SK-N-SH treated with all-trans-retinoic acid at 6 μM for 48 hours (cell line): ENCODE measurements at regions not wholly inside any gene's neighbourhood (a gene's known extent, or its start where the extent isn't known, plus 50 kb on each side); places are given as distances from the start of the nearest gene placed in this dataset.
A peak's percentile ranks its signal among the peaks of the same experiment; 100 is the strongest.

Experiments
- ATAC-seq: fragments of 200-7000 bp; cut with Tn5 transposase; 3 replicates; pipeline ENCODE4 v1.9.1; 2020; ENCODE audit warnings: mild to moderate bottlenecking, moderate library complexity
- ARNTL ChIP-seq: fragments of 450-650 bp; formaldehyde crosslinking; IDR thresholded peaks from 2 replicates; pipeline ENCODE4 v1.5.0; 2020; ENCODE audit warnings: low read depth, mild to moderate bottlenecking, moderate library complexity, borderline replicate concordance
- BACH2 ChIP-seq: fragments of 250-450 bp; sonication (Bioruptor Pico); IDR thresholded peaks from 2 replicates; pipeline ENCODE4 v1.9.0; 2021; ENCODE audit warnings: mild to moderate bottlenecking, borderline replicate concordance
- CREB5 ChIP-seq: fragments of 250-450 bp; sonication (Bioruptor Pico); IDR thresholded peaks from 2 replicates; pipeline ENCODE4 v1.5.1; 2020; ENCODE audit warnings: low read depth, mild to moderate bottlenecking, moderate library complexity
- CSDC2 ChIP-seq: fragments of 250-450 bp; sonication (Bioruptor Pico); IDR thresholded peaks from 2 replicates; pipeline ENCODE4 v1.5.0; 2020; ENCODE audit warnings: mild to moderate bottlenecking, moderate library complexity
- CSRNP3 ChIP-seq: fragments of 250-450 bp; sonication (Bioruptor Pico); IDR thresholded peaks from 2 replicates; pipeline ENCODE4 v1.5.1; 2021; ENCODE audit warnings: mild to moderate bottlenecking, moderate library complexity
- ESRRG ChIP-seq: fragments of 250-450 bp; sonication (Bioruptor Pico); IDR thresholded peaks from 2 replicates; pipeline ENCODE4 v1.6.1; 2021; ENCODE audit warnings: mild to moderate bottlenecking
- GLIS3 ChIP-seq: fragments of 250-450 bp; sonication (Bioruptor Pico); IDR thresholded peaks from 2 replicates; pipeline ENCODE4 v1.5.0; 2020; ENCODE audit warnings: mild to moderate bottlenecking, moderate library complexity
- ISL1 ChIP-seq: fragments of 250-450 bp; sonication (Bioruptor Pico); IDR thresholded peaks from 2 replicates; pipeline ENCODE4 v2.1.2; 2022; ENCODE audit warnings: mild to moderate bottlenecking, moderate library complexity
- PATZ1 ChIP-seq: fragments of 250-450 bp; sonication (Bioruptor Pico); IDR thresholded peaks from 2 replicates; pipeline ENCODE4 v1.8.0; 2020; ENCODE audit warnings: mild to moderate bottlenecking, moderate library complexity, borderline replicate concordance
- POU6F1 ChIP-seq: fragments of 250-450 bp; sonication (Bioruptor Pico); IDR thresholded peaks from 2 replicates; pipeline ENCODE4 v1.8.0; 2021; ENCODE audit warnings: low read depth, mild to moderate bottlenecking, moderate library complexity, borderline replicate concordance
- PPARA ChIP-seq: fragments of 250-450 bp; sonication (Bioruptor Pico); IDR thresholded peaks from 2 replicates; pipeline ENCODE4 v1.5.0; 2020; ENCODE audit warnings: mild to moderate bottlenecking, borderline replicate concordance
- RARB ChIP-seq: fragments of 250-450 bp; sonication (Bioruptor Pico); IDR thresholded peaks from 2 replicates; pipeline ENCODE4 v1.8.0; 2021; ENCODE audit warnings: mild to moderate bottlenecking, moderate library complexity
- SNAI2 ChIP-seq: fragments of 250-450 bp; sonication (Bioruptor Pico); IDR thresholded peaks from 2 replicates; pipeline ENCODE4 v1.5.0; 2020; ENCODE audit warnings: mild to moderate bottlenecking, moderate library complexity
- TCF4 ChIP-seq: fragments of 250-450 bp; sonication (Bioruptor Pico); IDR thresholded peaks from 2 replicates; pipeline ENCODE4 v1.8.0; 2021; ENCODE audit warnings: mild to moderate bottlenecking, moderate library complexity, borderline replicate concordance
- TOX ChIP-seq: fragments of 250-450 bp; sonication (Bioruptor Pico); IDR thresholded peaks from 2 replicates; pipeline ENCODE4 v1.8.0; 2021; ENCODE audit warnings: mild to moderate bottlenecking, moderate library complexity, borderline replicate concordance
- ZC3H10 ChIP-seq: fragments of 250-450 bp; sonication (Bioruptor Pico); IDR thresholded peaks from 2 replicates; pipeline ENCODE4 v1.5.1; 2021; ENCODE audit warnings: mild to moderate bottlenecking, moderate library complexity
- ZFP3 ChIP-seq: fragments of 250-450 bp; sonication (Bioruptor Pico); IDR thresholded peaks from 2 replicates; pipeline ENCODE4 v1.5.0; 2020; ENCODE audit warnings: mild to moderate bottlenecking, moderate library complexity
- ZFP30 ChIP-seq: fragments of 450-650 bp; formaldehyde crosslinking; IDR thresholded peaks from 2 replicates; pipeline ENCODE4 v1.5.0; 2022; ENCODE audit warnings: mild to moderate bottlenecking, moderate library complexity
- ZNF565 ChIP-seq: fragments of 450-650 bp; formaldehyde crosslinking; conservative IDR thresholded peaks from 2 replicates; pipeline ENCODE4 v1.5.0; 2020; ENCODE audit warnings: low read depth, mild to moderate bottlenecking, moderate library complexity
- ZNF70 ChIP-seq: fragments of 450-650 bp; formaldehyde crosslinking; IDR thresholded peaks from 2 replicates; pipeline ENCODE4 v1.5.0; 2020; ENCODE audit warnings: mild to moderate bottlenecking, moderate library complexity
- ZNF8 ChIP-seq: fragments of 450-650 bp; formaldehyde crosslinking; IDR thresholded peaks from 2 replicates; pipeline ENCODE4 v1.5.0; 2020; ENCODE audit warnings: mild to moderate bottlenecking, moderate library complexity
- TF ChIP-seq, protein P1 (sequence below): fragments of 250-450 bp; sonication (Bioruptor Pico); IDR thresholded peaks from 2 replicates; pipeline ENCODE4 v1.5.0; 2020; ENCODE audit warnings: mild to moderate bottlenecking, moderate library complexity

GRCh38 chr9:79353856-79354520, 217.8 kb upstream of the TLE4 start:
- TF ChIP-seq RARB (no peak), ZFP3 (CRISPR knock-in tag) (no peak), CSRNP3 (no peak), ZNF70 (no peak), PATZ1 (CRISPR knock-in tag) (no peak), CREB5 (CRISPR knock-in tag) (no peak), TCF4 (CRISPR knock-in tag) (no peak), PPARA (no peak), CSDC2 (CRISPR knock-in tag) (no peak), ISL1 (CRISPR knock-in tag) (no peak), BACH2 (CRISPR knock-in tag) (no peak), ZC3H10 (CRISPR knock-in tag) (no peak), SNAI2 (CRISPR knock-in tag) (no peak), POU6F1 (no peak), ZFP30 (CRISPR knock-in tag) (no peak), GLIS3 (CRISPR knock-in tag) (no peak), ARNTL (no peak), ZNF8 (CRISPR knock-in tag) (no peak)
- ATAC-seq: peak; percentile 70; the same call in 2 of the 3 replicates

- no peak for TF ChIP-seq RARB
- no peak for TF ChIP-seq ZC3H10 (CRISPR knock-in tag)
- TF ChIP-seq ISL1 (CRISPR knock-in tag): no peak
- no peak for TF ChIP-seq TOX (CRISPR knock-in tag)
- no peak for TF ChIP-seq ZNF8 (CRISPR knock-in tag)
- no peak for TF ChIP-seq GLIS3 (CRISPR knock-in tag)
- TF ChIP-seq, protein P1, sequence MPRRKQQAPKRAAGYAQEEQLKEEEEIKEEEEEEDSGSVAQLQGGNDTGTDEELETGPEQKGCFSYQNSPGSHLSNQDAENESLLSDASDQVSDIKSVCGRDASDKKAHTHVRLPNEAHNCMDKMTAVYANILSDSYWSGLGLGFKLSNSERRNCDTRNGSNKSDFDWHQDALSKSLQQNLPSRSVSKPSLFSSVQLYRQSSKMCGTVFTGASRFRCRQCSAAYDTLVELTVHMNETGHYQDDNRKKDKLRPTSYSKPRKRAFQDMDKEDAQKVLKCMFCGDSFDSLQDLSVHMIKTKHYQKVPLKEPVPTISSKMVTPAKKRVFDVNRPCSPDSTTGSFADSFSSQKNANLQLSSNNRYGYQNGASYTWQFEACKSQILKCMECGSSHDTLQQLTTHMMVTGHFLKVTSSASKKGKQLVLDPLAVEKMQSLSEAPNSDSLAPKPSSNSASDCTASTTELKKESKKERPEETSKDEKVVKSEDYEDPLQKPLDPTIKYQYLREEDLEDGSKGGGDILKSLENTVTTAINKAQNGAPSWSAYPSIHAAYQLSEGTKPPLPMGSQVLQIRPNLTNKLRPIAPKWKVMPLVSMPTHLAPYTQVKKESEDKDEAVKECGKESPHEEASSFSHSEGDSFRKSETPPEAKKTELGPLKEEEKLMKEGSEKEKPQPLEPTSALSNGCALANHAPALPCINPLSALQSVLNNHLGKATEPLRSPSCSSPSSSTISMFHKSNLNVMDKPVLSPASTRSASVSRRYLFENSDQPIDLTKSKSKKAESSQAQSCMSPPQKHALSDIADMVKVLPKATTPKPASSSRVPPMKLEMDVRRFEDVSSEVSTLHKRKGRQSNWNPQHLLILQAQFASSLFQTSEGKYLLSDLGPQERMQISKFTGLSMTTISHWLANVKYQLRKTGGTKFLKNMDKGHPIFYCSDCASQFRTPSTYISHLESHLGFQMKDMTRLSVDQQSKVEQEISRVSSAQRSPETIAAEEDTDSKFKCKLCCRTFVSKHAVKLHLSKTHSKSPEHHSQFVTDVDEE (CRISPR knock-in tag): no peak
- TF ChIP-seq POU6F1: no peak
- no peak for ATAC-seq
These were observed 214.6 kb upstream of the TLE4 start for GRCh38 chr9:79357194-79357593.

GRCh38 chr9:79357616-79358015, 214.1 kb upstream of the TLE4 start:
- no peak for ATAC-seq
- TF ChIP-seq SNAI2 (CRISPR knock-in tag) (no peak), ZNF565 (CRISPR knock-in tag) (no peak), ZNF70 (no peak), TCF4 (CRISPR knock-in tag) (no peak), CREB5 (CRISPR knock-in tag) (no peak), CSRNP3 (no peak), ZFP30 (CRISPR knock-in tag) (no peak), CSDC2 (CRISPR knock-in tag) (no peak), ESRRG (CRISPR knock-in tag) (no peak), ISL1 (CRISPR knock-in tag) (no peak), TOX (CRISPR knock-in tag) (no peak), GLIS3 (CRISPR knock-in tag) (no peak)
